ENCODE measurements at regions not wholly inside any gene's neighbourhood (a gene's known extent, or its start where the extent isn't known, plus 50 kb on each side); places are given as distances from the start of the nearest gene placed in this dataset.

GRCh38 chr5:93297116-93297515, 283.9 kb downstream of the NR2F1-AS1 start:
- intact Hi-C loops (cut with DNase I): no loop called here
- H3K27me3 ChIP-seq: no peaks in the 10 kb centered on the region
- no peak for ATAC-seq
- H3K9me3 ChIP-seq: no peaks in the 10 kb centered on the region
- H3K27ac ChIP-seq: no peak overlapping the region
- no peak for DNase-seq
- no peaks in the 10 kb centered on the region for H3K36me3 ChIP-seq
- no peaks in the 10 kb centered on the region for H3K4me1 ChIP-seq
- no peak overlapping the region for H3K4me3 ChIP-seq
- 68% methylated on average over 2 of the region's 2 CpGs for WGBS (ENCODE audit: insufficient coverage, low coverage, low lambda C conversion rate, missing lambda C conversion rate)
- TF ChIP-seq POLR2A (IDR thresholded peaks at IDR 0.05) (no peak), CTCF (IDR thresholded peaks at IDR 0.05) (no peak)

GRCh38 chr5:93296338-93296737, 284.7 kb downstream of the NR2F1-AS1 start:
- Histone ChIP-seq H3K4me3 (no peak overlapping the region), H3K27ac (no peak overlapping the region), H3K27me3 (no peaks in the 10 kb centered on the region), H3K36me3 (no peaks in the 10 kb centered on the region), H3K4me1 (no peaks in the 10 kb centered on the region), H3K9me3 (no peaks in the 10 kb centered on the region)
- TF ChIP-seq CTCF (IDR thresholded peaks at IDR 0.05) (no peak), POLR2A (IDR thresholded peaks at IDR 0.05) (no peak)
- DNase-seq (no peak), ATAC-seq (no peak)
- intact Hi-C loops (cut with DNase I): no loop called here
- 52% methylated on average over 2 of the region's 2 CpGs for WGBS (ENCODE audit: insufficient coverage, low coverage, low lambda C conversion rate, missing lambda C conversion rate)

- WGBS (ENCODE audit: insufficient coverage, low coverage, low lambda C conversion rate, missing lambda C conversion rate): 40% methylated on average over 1 of the region's 1 CpG
- no peak for DNase-seq
- intact Hi-C loops (cut with DNase I): no loop called here
- no peaks in the 10 kb centered on the region for H3K36me3 ChIP-seq
- H3K4me1 ChIP-seq: no peaks in the 10 kb centered on the region
- no peaks in the 10 kb centered on the region for H3K9me3 ChIP-seq
- no peak overlapping the region for H3K27ac ChIP-seq
- H3K4me3 ChIP-seq: no peak overlapping the region
- no peaks in the 10 kb centered on the region for H3K27me3 ChIP-seq
- no peak for TF ChIP-seq CTCF (IDR thresholded peaks at IDR 0.05)
- TF ChIP-seq POLR2A (IDR thresholded peaks at IDR 0.05): no peak
- ATAC-seq: no peak
Measured at GRCh38 chr5:93294996-93295395, 286.0 kb downstream of the NR2F1-AS1 start.

GRCh38 chr5:93294199-93294598, 286.8 kb downstream of the NR2F1-AS1 start:
- no peak overlapping the region for H3K27ac ChIP-seq

More at GRCh38 chr5:93294199-93294598, 286.8 kb downstream of the NR2F1-AS1 start:
- intact Hi-C loops (cut with DNase I): no loop called here
- ATAC-seq (no peak), DNase-seq (no peak)
- H3K9me3 ChIP-seq: no peaks in the 10 kb centered on the region
- H3K36me3 ChIP-seq: no peaks in the 10 kb centered on the region
- no peak for TF ChIP-seq POLR2A (IDR thresholded peaks at IDR 0.05)
- TF ChIP-seq CTCF (IDR thresholded peaks at IDR 0.05): no peak
- H3K4me1 ChIP-seq: no peaks in the 10 kb centered on the region
- no peaks in the 10 kb centered on the region for H3K27me3 ChIP-seq
- no peak overlapping the region for H3K4me3 ChIP-seq
